PC-3 (cell line): ENCODE measurements at regions not wholly inside any gene's neighbourhood (a gene's known extent, or its start where the extent isn't known, plus 50 kb on each side); places are given as distances from the start of the nearest gene placed in this dataset.

Source experiments
- EZH2 ChIP-seq: fragments of 300-600 bp; sonication (generic); IDR thresholded peaks from one replicate; pipeline ENCODE4 v1.6.1; 2017; ENCODE audit warnings: antibody characterized with exemption, mild to moderate bottlenecking, low read length; ENCODE audit not compliant: unreplicated experiment
- EZH2phosphoT487 ChIP-seq: fragments of 300-600 bp; sonication (generic); IDR thresholded peaks from 2 replicates; pipeline ENCODE4 v1.6.1; 2018; ENCODE audit warnings: mild to moderate bottlenecking, antibody characterized with exemption, low read length, borderline replicate concordance
- TF ChIP-seq, protein P1 (sequence below): fragments of 300-600 bp; sonication (generic); conservative IDR thresholded peaks from 2 replicates; pipeline ENCODE4 v1.5.1; 2017; ENCODE audit warnings: antibody characterized with exemption, low read depth, mild to moderate bottlenecking, low read length

DNA sequence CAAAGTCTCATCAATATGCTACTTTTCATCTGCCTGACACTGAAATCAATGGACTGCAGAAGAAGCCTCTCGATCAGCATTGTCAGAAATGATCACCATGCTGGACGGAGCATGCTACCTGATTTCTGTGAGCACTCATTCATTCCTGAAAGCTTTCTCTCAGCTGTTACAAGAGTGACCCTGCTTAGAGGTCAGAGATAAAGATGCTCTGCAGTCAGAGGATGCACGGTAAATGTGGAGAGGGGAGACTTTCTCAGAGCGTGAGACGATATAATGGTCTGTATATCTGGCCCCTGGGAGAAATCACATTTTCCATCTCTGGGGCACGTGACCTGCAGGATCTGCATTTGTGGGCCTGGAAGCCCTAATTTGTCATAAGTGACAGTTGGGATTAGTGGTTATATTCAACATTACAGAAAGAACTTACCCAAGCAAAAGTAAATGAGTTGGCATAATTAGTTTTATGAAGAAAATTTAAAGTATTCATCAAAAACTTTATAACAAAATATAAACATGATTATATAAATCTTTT is 125.6 kb upstream of the TTC29 start:
- TF ChIP-seq, protein P1, sequence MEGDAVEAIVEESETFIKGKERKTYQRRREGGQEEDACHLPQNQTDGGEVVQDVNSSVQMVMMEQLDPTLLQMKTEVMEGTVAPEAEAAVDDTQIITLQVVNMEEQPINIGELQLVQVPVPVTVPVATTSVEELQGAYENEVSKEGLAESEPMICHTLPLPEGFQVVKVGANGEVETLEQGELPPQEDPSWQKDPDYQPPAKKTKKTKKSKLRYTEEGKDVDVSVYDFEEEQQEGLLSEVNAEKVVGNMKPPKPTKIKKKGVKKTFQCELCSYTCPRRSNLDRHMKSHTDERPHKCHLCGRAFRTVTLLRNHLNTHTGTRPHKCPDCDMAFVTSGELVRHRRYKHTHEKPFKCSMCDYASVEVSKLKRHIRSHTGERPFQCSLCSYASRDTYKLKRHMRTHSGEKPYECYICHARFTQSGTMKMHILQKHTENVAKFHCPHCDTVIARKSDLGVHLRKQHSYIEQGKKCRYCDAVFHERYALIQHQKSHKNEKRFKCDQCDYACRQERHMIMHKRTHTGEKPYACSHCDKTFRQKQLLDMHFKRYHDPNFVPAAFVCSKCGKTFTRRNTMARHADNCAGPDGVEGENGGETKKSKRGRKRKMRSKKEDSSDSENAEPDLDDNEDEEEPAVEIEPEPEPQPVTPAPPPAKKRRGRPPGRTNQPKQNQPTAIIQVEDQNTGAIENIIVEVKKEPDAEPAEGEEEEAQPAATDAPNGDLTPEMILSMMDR = no peak
- TF ChIP-seq EZH2 (no peak), EZH2phosphoT487 (no peak)
